Coronary artery (tissue), 2 donors: ENCODE measurements at regions not wholly inside any gene's neighbourhood (a gene's known extent, or its start where the extent isn't known, plus 50 kb on each side); places are given as distances from the start of the nearest gene placed in this dataset.

Experiments used
- DNase-seq: peaks from one replicate; pipeline ENCODE4 v3.0.0-alpha.2; 2017; ENCODE audit warnings: low spot score
- H3K27ac ChIP-seq, 2 donors: fragments of 200-600 bp; sonication (generic); one replicate each; pipeline ENCODE4 v1.5.1; 2016 to 2019
- H3K4me3 ChIP-seq: fragments of 200-600 bp; sonication (generic); 2 replicates; pipeline ENCODE4 v1.5.1; 2016; ENCODE audit warnings: mild to moderate bottlenecking, moderate library complexity
- CTCF ChIP-seq: fragments of 200-600 bp; sonication (generic); IDR thresholded peaks from one replicate; pipeline ENCODE4 v1.5.1; 2019; ENCODE audit warnings: antibody characterized with exemption

GRCh38 chr16:9446471-9447194 is 355.2 kb downstream of the HAPSTR1 start:
- H3K4me3 ChIP-seq: no peak overlapping the region
- no peak for DNase-seq
- H3K27ac ChIP-seq: no peak overlapping the region
- TF ChIP-seq CTCF: no peak

GRCh38 chr16:9447195-9447551 is 355.7 kb downstream of the HAPSTR1 start:
- TF ChIP-seq CTCF: no peak
- DNase-seq: no peak
- Histone ChIP-seq H3K4me3 (no peak overlapping the region), H3K27ac (no peak overlapping the region)

GRCh38 chr16:9447699-9448098 is 356.3 kb downstream of the HAPSTR1 start:
- no peak for DNase-seq
- no peak overlapping the region for H3K27ac ChIP-seq
- no peak overlapping the region for H3K4me3 ChIP-seq
- no peak for TF ChIP-seq CTCF

- H3K4me3 ChIP-seq: no peak overlapping the region
- TF ChIP-seq CTCF: no peak
- no peak for DNase-seq
- H3K27ac ChIP-seq: no peak overlapping the region
Observed at GRCh38 chr16:9449597-9449996, 358.2 kb downstream of the HAPSTR1 start.

- no peak for DNase-seq
- H3K27ac ChIP-seq: no peak overlapping the region
- no peak overlapping the region for H3K4me3 ChIP-seq
- no peak for TF ChIP-seq CTCF
Observed at GRCh38 chr16:9457215-9457614, 365.8 kb downstream of the HAPSTR1 start.

- Histone ChIP-seq H3K27ac (no peak overlapping the region), H3K4me3 (no peak overlapping the region)
- DNase-seq: no peak
- no peak for TF ChIP-seq CTCF
Observed at GRCh38 chr16:9458816-9459215, 367.4 kb downstream of the HAPSTR1 start.

GRCh38 chr16:9462984-9463383 is 371.5 kb downstream of the HAPSTR1 start:
- no peak for TF ChIP-seq CTCF
- H3K27ac ChIP-seq: no peak overlapping the region
- H3K4me3 ChIP-seq: no peak overlapping the region
- no peak for DNase-seq
